WTC11 (cell line): ENCODE measurements at regions not wholly inside any gene's neighbourhood (a gene's known extent, or its start where the extent isn't known, plus 50 kb on each side); places are given as distances from the start of the nearest gene placed in this dataset.

Experiments used
- ATAC-seq: fragments of 200-7000 bp; cut with Tn5 transposase; 2 replicates; pipeline ENCODE4 v1.10.0; 2021; ENCODE audit warnings: mild to moderate bottlenecking, moderate library complexity
- CTCF ChIA-PET: fragments of 300-600 bp; sonication (Branson Sonifier 250); formaldehyde crosslinking; loops from one replicate; lab custom pipeline; 2021; ENCODE audit warnings: antibody characterized with exemption; lab: Charles Lee
- POLR2A ChIA-PET: fragments of 350-600 bp; sonication (Branson Sonifier 250); formaldehyde crosslinking; loops from one replicate; lab custom pipeline; 2021; ENCODE audit warnings: antibody characterized with exemption; lab: Charles Lee
- DNase-seq: peaks from one replicate; pipeline ENCODE4 v3.0.0; 2021; ENCODE audit warnings: low spot score
- H3K27ac Mint-ChIP-seq: 2 replicates; pipeline ENCODE4 v1.8.0; 2021; ENCODE audit warnings: mixed read lengths
- H3K27me3 Mint-ChIP-seq: 2 replicates; pipeline ENCODE4 v1.8.0; 2021; ENCODE audit warnings: low read depth, mild to moderate bottlenecking, moderate library complexity, mixed read lengths
- H3K36me3 Mint-ChIP-seq: 2 replicates; pipeline ENCODE4 v1.8.0; 2021; ENCODE audit warnings: mixed read lengths
- H3K4me1 Mint-ChIP-seq: 2 replicates; pipeline ENCODE4 v1.8.0; 2022; ENCODE audit warnings: mixed read lengths
- H3K4me3 Mint-ChIP-seq: 2 replicates; pipeline ENCODE4 v1.8.0; 2021; ENCODE audit warnings: mild to moderate bottlenecking, moderate library complexity, mixed read lengths
- H3K9me3 Mint-ChIP-seq: 2 replicates; pipeline ENCODE4 v1.8.0; 2021; ENCODE audit warnings: mixed read lengths
- AFF4 ChIP-seq: sonication (generic); formaldehyde crosslinking; IDR thresholded peaks from 2 replicates; pipeline ENCODE4 v1.8.1; 2023; ENCODE audit warnings: mild to moderate bottlenecking, missing genetic modification reagents, borderline replicate concordance
- CREB1 ChIP-seq: sonication (generic); formaldehyde crosslinking; IDR thresholded peaks from 2 replicates; pipeline ENCODE4 v1.8.0; 2023; ENCODE audit warnings: mild to moderate bottlenecking, missing genetic modification reagents
- CTCF ChIP-seq: fragments of 200-600 bp; IDR thresholded peaks from 2 replicates; pipeline ENCODE4 v1.8.0; 2022; ENCODE audit warnings: antibody characterized with exemption
- ELF4 ChIP-seq: sonication (generic); formaldehyde crosslinking; IDR thresholded peaks from 2 replicates; pipeline ENCODE4 v1.8.1; 2022; ENCODE audit warnings: low read depth, mild to moderate bottlenecking, moderate library complexity, missing genetic modification reagents
- ESRRA ChIP-seq: sonication (generic); formaldehyde crosslinking; IDR thresholded peaks from 2 replicates; pipeline ENCODE4 v1.8.1; 2022; ENCODE audit warnings: mild to moderate bottlenecking, missing genetic modification reagents, borderline replicate concordance
- GRHL2 ChIP-seq: fragments of 250-450 bp; sonication (Bioruptor Pico); IDR thresholded peaks from 2 replicates; pipeline ENCODE4 v1.8.0; 2022; ENCODE audit warnings: mild to moderate bottlenecking, moderate library complexity; ENCODE audit not compliant: insufficient replicate concordance, severe bottlenecking
- GTF2I ChIP-seq: fragments of 250-450 bp; sonication (Bioruptor Pico); conservative IDR thresholded peaks from 2 replicates; pipeline ENCODE4 v1.4.0; 2021; ENCODE audit warnings: mild to moderate bottlenecking
- MLX ChIP-seq: sonication (generic); formaldehyde crosslinking; IDR thresholded peaks from 2 replicates; pipeline ENCODE4 v1.8.1; 2023; ENCODE audit warnings: mild to moderate bottlenecking, missing genetic modification reagents, moderate library complexity
- MYBL2 ChIP-seq: sonication (generic); formaldehyde crosslinking; IDR thresholded peaks from 2 replicates; pipeline ENCODE4 v1.8.1; 2023; ENCODE audit warnings: mild to moderate bottlenecking, moderate library complexity, missing genetic modification reagents
- NFE2L1 ChIP-seq: sonication (generic); formaldehyde crosslinking; IDR thresholded peaks from 2 replicates; pipeline ENCODE4 v1.8.1; 2023; ENCODE audit warnings: missing genetic modification reagents
- NFYB ChIP-seq: sonication (generic); formaldehyde crosslinking; conservative IDR thresholded peaks from 2 replicates; pipeline ENCODE4 v1.8.0; 2022; ENCODE audit warnings: low read depth, missing genetic modification reagents
- OVOL2 ChIP-seq: fragments of 250-450 bp; sonication (Bioruptor Pico); IDR thresholded peaks from 2 replicates; pipeline ENCODE4 v1.9.0; 2021; ENCODE audit warnings: mild to moderate bottlenecking, borderline replicate concordance
- SMAD3 ChIP-seq: sonication (generic); formaldehyde crosslinking; IDR thresholded peaks from 2 replicates; pipeline ENCODE4 v1.8.0; 2022; ENCODE audit warnings: missing genetic modification reagents, mild to moderate bottlenecking, borderline replicate concordance
- ZNF232 ChIP-seq: sonication (generic); formaldehyde crosslinking; IDR thresholded peaks from 2 replicates; pipeline ENCODE4 v1.8.0; 2022; ENCODE audit warnings: mild to moderate bottlenecking, missing genetic modification reagents
- TF ChIP-seq, protein P1 (sequence below): sonication (generic); formaldehyde crosslinking; IDR thresholded peaks from 2 replicates; pipeline ENCODE4 v1.8.0; 2022; ENCODE audit warnings: missing genetic modification reagents
- TF ChIP-seq, protein P2 (sequence below): sonication (generic); formaldehyde crosslinking; IDR thresholded peaks from 2 replicates; pipeline ENCODE4 v1.8.0; 2022; ENCODE audit warnings: mild to moderate bottlenecking, missing genetic modification reagents
- TF ChIP-seq, protein P3 (sequence below): fragments of 250-450 bp; sonication (Bioruptor Pico); IDR thresholded peaks from 2 replicates; pipeline ENCODE4 v1.9.0; 2021; ENCODE audit warnings: mild to moderate bottlenecking
- TF ChIP-seq, protein P4 (sequence below): sonication (generic); formaldehyde crosslinking; IDR thresholded peaks from 2 replicates; pipeline ENCODE4 v1.8.1; 2023; ENCODE audit warnings: mild to moderate bottlenecking, missing genetic modification reagents

GRCh38 chrX:126395909-126396308 is 156.7 kb downstream of the DCAF12L1 start:
- Mint-ChIP-seq H3K36me3 (no peaks in the 10 kb centered on the region), H3K27me3 (no peaks in the 10 kb centered on the region), H3K27ac (no peak overlapping the region), H3K4me3 (no peak overlapping the region), H3K4me1 (no peaks in the 10 kb centered on the region), H3K9me3 (no peaks in the 10 kb centered on the region)
- ATAC-seq (no peak), DNase-seq (no peak)
- TF ChIP-seq, protein P1, sequence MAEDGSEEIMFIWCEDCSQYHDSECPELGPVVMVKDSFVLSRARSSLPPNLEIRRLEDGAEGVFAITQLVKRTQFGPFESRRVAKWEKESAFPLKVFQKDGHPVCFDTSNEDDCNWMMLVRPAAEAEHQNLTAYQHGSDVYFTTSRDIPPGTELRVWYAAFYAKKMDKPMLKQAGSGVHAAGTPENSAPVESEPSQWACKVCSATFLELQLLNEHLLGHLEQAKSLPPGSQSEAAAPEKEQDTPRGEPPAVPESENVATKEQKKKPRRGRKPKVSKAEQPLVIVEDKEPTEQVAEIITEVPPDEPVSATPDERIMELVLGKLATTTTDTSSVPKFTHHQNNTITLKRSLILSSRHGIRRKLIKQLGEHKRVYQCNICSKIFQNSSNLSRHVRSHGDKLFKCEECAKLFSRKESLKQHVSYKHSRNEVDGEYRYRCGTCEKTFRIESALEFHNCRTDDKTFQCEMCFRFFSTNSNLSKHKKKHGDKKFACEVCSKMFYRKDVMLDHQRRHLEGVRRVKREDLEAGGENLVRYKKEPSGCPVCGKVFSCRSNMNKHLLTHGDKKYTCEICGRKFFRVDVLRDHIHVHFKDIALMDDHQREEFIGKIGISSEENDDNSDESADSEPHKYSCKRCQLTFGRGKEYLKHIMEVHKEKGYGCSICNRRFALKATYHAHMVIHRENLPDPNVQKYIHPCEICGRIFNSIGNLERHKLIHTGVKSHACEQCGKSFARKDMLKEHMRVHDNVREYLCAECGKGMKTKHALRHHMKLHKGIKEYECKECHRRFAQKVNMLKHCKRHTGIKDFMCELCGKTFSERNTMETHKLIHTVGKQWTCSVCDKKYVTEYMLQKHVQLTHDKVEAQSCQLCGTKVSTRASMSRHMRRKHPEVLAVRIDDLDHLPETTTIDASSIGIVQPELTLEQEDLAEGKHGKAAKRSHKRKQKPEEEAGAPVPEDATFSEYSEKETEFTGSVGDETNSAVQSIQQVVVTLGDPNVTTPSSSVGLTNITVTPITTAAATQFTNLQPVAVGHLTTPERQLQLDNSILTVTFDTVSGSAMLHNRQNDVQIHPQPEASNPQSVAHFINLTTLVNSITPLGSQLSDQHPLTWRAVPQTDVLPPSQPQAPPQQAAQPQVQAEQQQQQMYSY, result no peak
- TF ChIP-seq MYBL2 (CRISPR knock-in tag) (no peak), CREB1 (CRISPR knock-in tag) (no peak), OVOL2 (CRISPR knock-in tag) (no peak), GRHL2 (no peak)
- TF ChIP-seq, protein P2, sequence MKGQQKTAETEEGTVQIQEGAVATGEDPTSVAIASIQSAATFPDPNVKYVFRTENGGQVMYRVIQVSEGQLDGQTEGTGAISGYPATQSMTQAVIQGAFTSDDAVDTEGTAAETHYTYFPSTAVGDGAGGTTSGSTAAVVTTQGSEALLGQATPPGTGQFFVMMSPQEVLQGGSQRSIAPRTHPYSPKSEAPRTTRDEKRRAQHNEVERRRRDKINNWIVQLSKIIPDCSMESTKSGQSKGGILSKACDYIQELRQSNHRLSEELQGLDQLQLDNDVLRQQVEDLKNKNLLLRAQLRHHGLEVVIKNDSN (CRISPR knock-in tag), result no peak
- ChIA-PET CTCF (no interaction called here), POLR2A (no interaction called here)

GRCh38 chrX:126394681-126395080 is 157.9 kb downstream of the DCAF12L1 start:
- TF ChIP-seq SMAD3 (CRISPR knock-in tag) (no peak), MLX (CRISPR knock-in tag) (no peak), ELF4 (CRISPR knock-in tag) (no peak), GTF2I (CRISPR knock-in tag) (no peak), NFE2L1 (CRISPR knock-in tag) (no peak), NFYB (CRISPR knock-in tag) (no peak), ZNF232 (CRISPR knock-in tag) (no peak), ESRRA (no peak), MYBL2 (CRISPR knock-in tag) (no peak), CTCF (no peak), AFF4 (CRISPR knock-in tag) (no peak)
- TF ChIP-seq, protein P3, sequence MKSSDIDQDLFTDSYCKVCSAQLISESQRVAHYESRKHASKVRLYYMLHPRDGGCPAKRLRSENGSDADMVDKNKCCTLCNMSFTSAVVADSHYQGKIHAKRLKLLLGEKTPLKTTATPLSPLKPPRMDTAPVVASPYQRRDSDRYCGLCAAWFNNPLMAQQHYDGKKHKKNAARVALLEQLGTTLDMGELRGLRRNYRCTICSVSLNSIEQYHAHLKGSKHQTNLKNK (CRISPR knock-in tag), result no peak
- TF ChIP-seq, protein P4, sequence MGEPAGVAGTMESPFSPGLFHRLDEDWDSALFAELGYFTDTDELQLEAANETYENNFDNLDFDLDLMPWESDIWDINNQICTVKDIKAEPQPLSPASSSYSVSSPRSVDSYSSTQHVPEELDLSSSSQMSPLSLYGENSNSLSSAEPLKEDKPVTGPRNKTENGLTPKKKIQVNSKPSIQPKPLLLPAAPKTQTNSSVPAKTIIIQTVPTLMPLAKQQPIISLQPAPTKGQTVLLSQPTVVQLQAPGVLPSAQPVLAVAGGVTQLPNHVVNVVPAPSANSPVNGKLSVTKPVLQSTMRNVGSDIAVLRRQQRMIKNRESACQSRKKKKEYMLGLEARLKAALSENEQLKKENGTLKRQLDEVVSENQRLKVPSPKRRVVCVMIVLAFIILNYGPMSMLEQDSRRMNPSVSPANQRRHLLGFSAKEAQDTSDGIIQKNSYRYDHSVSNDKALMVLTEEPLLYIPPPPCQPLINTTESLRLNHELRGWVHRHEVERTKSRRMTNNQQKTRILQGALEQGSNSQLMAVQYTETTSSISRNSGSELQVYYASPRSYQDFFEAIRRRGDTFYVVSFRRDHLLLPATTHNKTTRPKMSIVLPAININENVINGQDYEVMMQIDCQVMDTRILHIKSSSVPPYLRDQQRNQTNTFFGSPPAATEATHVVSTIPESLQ (CRISPR knock-in tag), result no peak
- Mint-ChIP-seq H3K36me3 (no peaks in the 10 kb centered on the region), H3K27ac (no peak overlapping the region), H3K9me3 (no peaks in the 10 kb centered on the region), H3K27me3 (no peaks in the 10 kb centered on the region), H3K4me1 (no peaks in the 10 kb centered on the region), H3K4me3 (no peak overlapping the region)
- DNase-seq, result no peak
- ATAC-seq, result no peak
- CTCF ChIA-PET, result no interaction called here
- POLR2A ChIA-PET, result no interaction called here
